HEK293T (cell line): ENCODE measurements at regions not wholly inside any gene's neighbourhood (a gene's known extent, or its start where the extent isn't known, plus 50 kb on each side); places are given as distances from the start of the nearest gene placed in this dataset.

Experiments used
- ARNT ChIP-seq: fragments of 450-650 bp; IDR thresholded peaks from 2 replicates; pipeline ENCODE4 v1.6.1; 2017; ENCODE audit warnings: mild to moderate bottlenecking
- BHLHE40 ChIP-seq: fragments of 450-650 bp; IDR thresholded peaks from 2 replicates; pipeline ENCODE4 v1.6.1; 2016; ENCODE audit warnings: mild to moderate bottlenecking, moderate library complexity, borderline replicate concordance
- ELF4 ChIP-seq: fragments of 450-650 bp; IDR thresholded peaks from 2 replicates; pipeline ENCODE4 v1.6.1; 2017; ENCODE audit warnings: antibody characterized with exemption
- FOXA1 ChIP-seq: fragments of 450-650 bp; IDR thresholded peaks from 2 replicates; pipeline ENCODE4 v1.6.1; 2016; ENCODE audit warnings: mild to moderate bottlenecking
- FOXM1 ChIP-seq: fragments of 450-650 bp; IDR thresholded peaks from 2 replicates; pipeline ENCODE4 v1.6.1; 2017; ENCODE audit warnings: mild to moderate bottlenecking, borderline replicate concordance
- LEF1 ChIP-seq: fragments of 450-650 bp; IDR thresholded peaks from 2 replicates; pipeline ENCODE4 v1.6.1; 2017; ENCODE audit warnings: mild to moderate bottlenecking, borderline replicate concordance

- TF ChIP-seq ELF4 (no peak), LEF1 (no peak), ARNT (no peak), FOXA1 (no peak), FOXM1 (no peak), BHLHE40 (no peak)
Measured at GRCh38 chr18:68376926-68377325, 338.0 kb downstream of the TMX3 start.
